Fibroblast of upper back skin (primary cell): ENCODE measurements at regions not wholly inside any gene's neighbourhood (a gene's known extent, or its start where the extent isn't known, plus 50 kb on each side); places are given as distances from the start of the nearest gene placed in this dataset.
"Not testable (repeated sequence)": the region's sequence is repeated elsewhere in the genome, so short reads cannot be mapped to it uniquely, and the experiment has no call there.

Experiments
- DNase-seq: peaks from one replicate; pipeline ENCODE4 v3.0.0-alpha.2; 2013

GRCh38 chr2:88802026-88802425 lies 110.6 kb downstream of the RPIA start:
- DNase-seq = not testable (repeated sequence)

- no peak for DNase-seq
These were observed 115.9 kb downstream of the RPIA start for GRCh38 chr2:88807237-88807962.

GRCh38 chr2:88808083-88808482 lies 116.6 kb downstream of the RPIA start:
- DNase-seq = no peak

GRCh38 chr2:88808652-88809051 lies 117.2 kb downstream of the RPIA start:
- no peak for DNase-seq

- no peak for DNase-seq
These were observed 117.7 kb downstream of the RPIA start for GRCh38 chr2:88809216-88809615.

- no peak for DNase-seq
These were observed 118.5 kb downstream of the RPIA start for GRCh38 chr2:88810017-88810416.

GRCh38 chr2:88810488-88810887 lies 119.0 kb downstream of the RPIA start:
- DNase-seq = no peak

- DNase-seq = no peak
These were observed 119.8 kb downstream of the RPIA start for GRCh38 chr2:88811233-88811632.

GRCh38 chr2:88811681-88812080 lies 120.2 kb downstream of the RPIA start:
- DNase-seq = no peak

- no peak for DNase-seq
These were observed 122.1 kb downstream of the RPIA start for GRCh38 chr2:88813612-88814011.

GRCh38 chr2:88815282-88815681 lies 123.8 kb downstream of the RPIA start:
- no peak for DNase-seq

- DNase-seq = no peak
These were observed 124.2 kb downstream of the RPIA start for GRCh38 chr2:88815697-88816096.

GRCh38 chr2:88818381-88818780 lies 126.9 kb downstream of the RPIA start:
- no peak for DNase-seq

- no peak for DNase-seq
These were observed 133.5 kb downstream of the RPIA start for GRCh38 chr2:88824951-88825350.

- no peak for DNase-seq
These were observed 134.9 kb downstream of the RPIA start for GRCh38 chr2:88826399-88826798.

GRCh38 chr2:88827821-88828220 lies 136.3 kb downstream of the RPIA start:
- no peak for DNase-seq

GRCh38 chr2:88828397-88829137 lies 137.1 kb downstream of the RPIA start:
- peak; percentile 11 for DNase-seq

GRCh38 chr2:88829607-88830463 lies 138.4 kb downstream of the RPIA start:
- DNase-seq = no peak

GRCh38 chr2:88831071-88831791 lies 139.8 kb downstream of the RPIA start:
- DNase-seq = no peak

- DNase-seq = no peak
These were observed 140.3 kb downstream of the RPIA start for GRCh38 chr2:88831792-88832248.

- DNase-seq = no peak
These were observed 141.0 kb downstream of the RPIA start for GRCh38 chr2:88832311-88832991.

GRCh38 chr2:88832992-88833389 lies 141.5 kb downstream of the RPIA start:
- DNase-seq = no peak
